ENCODE measurements at regions not wholly inside any gene's neighbourhood (a gene's known extent, or its start where the extent isn't known, plus 50 kb on each side); places are given as distances from the start of the nearest gene placed in this dataset.

DNA sequence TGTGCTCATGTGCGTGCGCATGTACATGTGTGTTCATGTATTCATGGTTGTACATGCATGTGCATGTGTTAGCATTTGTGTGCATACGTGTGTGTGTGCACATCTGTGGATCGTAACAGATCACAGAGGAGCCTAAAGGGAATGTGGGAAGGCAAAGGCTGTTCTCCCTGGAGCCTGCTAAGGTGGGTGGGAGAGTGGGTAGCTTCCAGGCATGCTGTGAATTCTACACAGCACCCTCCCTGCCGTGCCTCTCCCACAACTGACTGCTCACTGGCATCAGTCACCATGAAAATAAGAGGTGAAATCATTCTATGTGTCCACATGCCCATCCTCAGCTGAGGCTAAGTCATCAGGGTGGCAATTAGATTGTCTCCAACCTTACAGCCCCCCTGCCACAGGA is 600.9 kb downstream of the MID1IP1 start:
- H3K36me3 ChIP-seq (ENCODE audit: control insufficient read depth in 4 of 4, insufficient read depth in 3 of 4, low read depth in 1 of 4, low read length in 3 of 4), result no peaks in the 10 kb centered on the region
- H3K4me1 ChIP-seq (ENCODE audit: control insufficient read depth in 4 of 4, insufficient read depth in 4 of 4, low read length in 3 of 4), result peaks cover 0 to 6% (median 0%) of the 10 kb centered on the region in 4 donors
- no peaks in the 10 kb centered on the region for H3K9me3 ChIP-seq (ENCODE audit: control insufficient read depth in 4 of 4, low read length in 3 of 4)
- H3K9ac ChIP-seq (ENCODE audit: low read depth in 1 of 2, low read length in 2 of 2), result no peak overlapping the region
- TF ChIP-seq, protein P1, sequence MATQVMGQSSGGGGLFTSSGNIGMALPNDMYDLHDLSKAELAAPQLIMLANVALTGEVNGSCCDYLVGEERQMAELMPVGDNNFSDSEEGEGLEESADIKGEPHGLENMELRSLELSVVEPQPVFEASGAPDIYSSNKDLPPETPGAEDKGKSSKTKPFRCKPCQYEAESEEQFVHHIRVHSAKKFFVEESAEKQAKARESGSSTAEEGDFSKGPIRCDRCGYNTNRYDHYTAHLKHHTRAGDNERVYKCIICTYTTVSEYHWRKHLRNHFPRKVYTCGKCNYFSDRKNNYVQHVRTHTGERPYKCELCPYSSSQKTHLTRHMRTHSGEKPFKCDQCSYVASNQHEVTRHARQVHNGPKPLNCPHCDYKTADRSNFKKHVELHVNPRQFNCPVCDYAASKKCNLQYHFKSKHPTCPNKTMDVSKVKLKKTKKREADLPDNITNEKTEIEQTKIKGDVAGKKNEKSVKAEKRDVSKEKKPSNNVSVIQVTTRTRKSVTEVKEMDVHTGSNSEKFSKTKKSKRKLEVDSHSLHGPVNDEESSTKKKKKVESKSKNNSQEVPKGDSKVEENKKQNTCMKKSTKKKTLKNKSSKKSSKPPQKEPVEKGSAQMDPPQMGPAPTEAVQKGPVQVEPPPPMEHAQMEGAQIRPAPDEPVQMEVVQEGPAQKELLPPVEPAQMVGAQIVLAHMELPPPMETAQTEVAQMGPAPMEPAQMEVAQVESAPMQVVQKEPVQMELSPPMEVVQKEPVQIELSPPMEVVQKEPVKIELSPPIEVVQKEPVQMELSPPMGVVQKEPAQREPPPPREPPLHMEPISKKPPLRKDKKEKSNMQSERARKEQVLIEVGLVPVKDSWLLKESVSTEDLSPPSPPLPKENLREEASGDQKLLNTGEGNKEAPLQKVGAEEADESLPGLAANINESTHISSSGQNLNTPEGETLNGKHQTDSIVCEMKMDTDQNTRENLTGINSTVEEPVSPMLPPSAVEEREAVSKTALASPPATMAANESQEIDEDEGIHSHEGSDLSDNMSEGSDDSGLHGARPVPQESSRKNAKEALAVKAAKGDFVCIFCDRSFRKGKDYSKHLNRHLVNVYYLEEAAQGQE (IDR thresholded peaks at IDR 0.05), result no peak
- TF ChIP-seq, protein P2, sequence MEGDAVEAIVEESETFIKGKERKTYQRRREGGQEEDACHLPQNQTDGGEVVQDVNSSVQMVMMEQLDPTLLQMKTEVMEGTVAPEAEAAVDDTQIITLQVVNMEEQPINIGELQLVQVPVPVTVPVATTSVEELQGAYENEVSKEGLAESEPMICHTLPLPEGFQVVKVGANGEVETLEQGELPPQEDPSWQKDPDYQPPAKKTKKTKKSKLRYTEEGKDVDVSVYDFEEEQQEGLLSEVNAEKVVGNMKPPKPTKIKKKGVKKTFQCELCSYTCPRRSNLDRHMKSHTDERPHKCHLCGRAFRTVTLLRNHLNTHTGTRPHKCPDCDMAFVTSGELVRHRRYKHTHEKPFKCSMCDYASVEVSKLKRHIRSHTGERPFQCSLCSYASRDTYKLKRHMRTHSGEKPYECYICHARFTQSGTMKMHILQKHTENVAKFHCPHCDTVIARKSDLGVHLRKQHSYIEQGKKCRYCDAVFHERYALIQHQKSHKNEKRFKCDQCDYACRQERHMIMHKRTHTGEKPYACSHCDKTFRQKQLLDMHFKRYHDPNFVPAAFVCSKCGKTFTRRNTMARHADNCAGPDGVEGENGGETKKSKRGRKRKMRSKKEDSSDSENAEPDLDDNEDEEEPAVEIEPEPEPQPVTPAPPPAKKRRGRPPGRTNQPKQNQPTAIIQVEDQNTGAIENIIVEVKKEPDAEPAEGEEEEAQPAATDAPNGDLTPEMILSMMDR (IDR thresholded peaks at IDR 0.05; ENCODE audit: low read depth, low read length, missing input control), result no peak
- H3K4me3 ChIP-seq (ENCODE audit: low read depth in 1 of 3, low read length in 3 of 3), result no peak overlapping the region
- no peaks in the 10 kb centered on the region for H3K27me3 ChIP-seq (ENCODE audit: control insufficient read depth in 4 of 4, insufficient read depth in 4 of 4, low read length in 3 of 4)
- DNase-seq (ENCODE audit: low spot score), result no peak
- H3K27ac ChIP-seq (ENCODE audit: low read depth in 1 of 2, low read length in 2 of 2), result no peak overlapping the region
- 98% methylated on average over 5 of the region's 5 CpGs for WGBS

DNA sequence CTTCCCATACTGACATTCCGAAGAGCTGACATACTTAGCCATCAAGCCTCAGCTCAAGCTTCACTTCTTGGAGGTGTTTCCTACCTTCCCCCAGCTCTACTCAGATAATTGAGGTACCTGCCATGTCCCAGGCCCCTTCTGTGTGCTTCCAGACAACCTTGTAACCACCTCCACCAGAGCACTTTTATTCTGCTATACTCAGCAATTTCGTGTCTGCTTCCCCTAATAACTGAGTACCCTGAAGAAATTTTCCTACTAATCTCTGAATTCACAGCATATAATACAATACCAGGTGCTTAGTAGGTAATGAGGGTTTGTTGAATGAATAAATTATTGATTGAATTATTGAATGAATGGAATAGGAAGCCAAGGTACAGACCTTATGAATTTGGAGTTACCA is 605.5 kb downstream of the MID1IP1 start:
- WGBS, result 87% methylated on average over 2 of the region's 2 CpGs
- Histone ChIP-seq H3K9ac (ENCODE audit: low read depth in 1 of 2, low read length in 2 of 2) (no peak overlapping the region), H3K9me3 (ENCODE audit: control insufficient read depth in 4 of 4, low read length in 3 of 4) (no peaks in the 10 kb centered on the region), H3K4me1 (ENCODE audit: control insufficient read depth in 4 of 4, insufficient read depth in 4 of 4, low read length in 3 of 4) (no peaks in the 10 kb centered on the region), H3K27ac (ENCODE audit: low read depth in 1 of 2, low read length in 2 of 2) (no peak overlapping the region), H3K27me3 (ENCODE audit: control insufficient read depth in 4 of 4, insufficient read depth in 4 of 4, low read length in 3 of 4) (no peaks in the 10 kb centered on the region), H3K36me3 (ENCODE audit: control insufficient read depth in 4 of 4, insufficient read depth in 3 of 4, low read depth in 1 of 4, low read length in 3 of 4) (no peaks in the 10 kb centered on the region), H3K4me3 (ENCODE audit: low read depth in 1 of 3, low read length in 3 of 3) (no peak overlapping the region)
- DNase-seq (ENCODE audit: low spot score), result no peak
- TF ChIP-seq NR2F2 (IDR thresholded peaks at IDR 0.05) (no peak), GABPA (IDR thresholded peaks at IDR 0.05 in 1 of 2, conservative IDR thresholded peaks at IDR 0.05 in 1 of 2) (no peak), JUND (IDR thresholded peaks at IDR 0.05) (no peak), HNF4A (conservative IDR thresholded peaks at IDR 0.05) (no peak)
- TF ChIP-seq, protein P3, sequence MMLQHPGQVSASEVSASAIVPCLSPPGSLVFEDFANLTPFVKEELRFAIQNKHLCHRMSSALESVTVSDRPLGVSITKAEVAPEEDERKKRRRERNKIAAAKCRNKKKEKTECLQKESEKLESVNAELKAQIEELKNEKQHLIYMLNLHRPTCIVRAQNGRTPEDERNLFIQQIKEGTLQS (IDR thresholded peaks at IDR 0.05), result no peak
- TF ChIP-seq, protein P2 (IDR thresholded peaks at IDR 0.05; ENCODE audit: low read depth, low read length, missing input control), result no peak

DNA sequence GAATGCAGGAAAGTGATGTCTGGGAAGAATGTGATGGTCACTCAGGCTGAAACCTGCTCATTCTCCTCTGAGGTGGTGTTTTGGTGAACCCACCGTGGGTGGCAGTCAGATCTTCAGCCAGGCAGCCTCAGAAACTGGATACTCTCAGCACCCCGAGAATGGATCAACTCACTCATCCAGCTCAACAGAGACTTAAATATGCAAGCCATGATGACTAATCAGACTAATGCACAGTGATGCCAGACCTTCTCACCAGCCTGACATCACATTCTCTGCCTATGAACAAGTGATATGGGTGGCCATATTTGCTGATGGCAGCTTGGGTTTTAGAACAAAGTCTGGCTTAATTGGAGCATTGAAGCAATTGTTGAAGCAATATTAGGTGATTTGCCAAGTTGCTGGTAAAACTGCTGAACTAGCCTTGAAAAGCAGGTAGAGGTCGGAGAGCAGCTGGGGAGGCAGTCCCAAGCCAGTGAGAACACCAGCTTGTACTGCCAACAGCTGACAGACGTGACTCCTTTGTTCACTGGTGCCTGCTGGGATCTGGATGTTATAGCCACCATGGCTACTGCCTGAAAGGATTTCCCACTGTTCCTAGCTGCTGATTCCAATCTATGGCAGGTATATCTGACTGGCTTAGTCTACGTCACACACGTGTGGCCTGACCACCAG is 608.1 kb downstream of the MID1IP1 start:
- WGBS, result 79% methylated on average over 6 of the region's 6 CpGs
- TF ChIP-seq GABPA (IDR thresholded peaks at IDR 0.05 in 1 of 2, conservative IDR thresholded peaks at IDR 0.05 in 1 of 2) (no peak), RAD21 (IDR thresholded peaks at IDR 0.05) (no peak), YY1 (IDR thresholded peaks at IDR 0.05) (no peak), SP1 (IDR thresholded peaks at IDR 0.05) (no peak), EGR1 (IDR thresholded peaks at IDR 0.05; ENCODE audit: low read depth in 2 of 2) (no peak), HNF4G (IDR thresholded peaks at IDR 0.05) (no peak), NR2F2 (IDR thresholded peaks at IDR 0.05) (no peak), TAF1 (conservative IDR thresholded peaks at IDR 0.05) (no peak), RXRA (IDR thresholded peaks at IDR 0.05) (no peak), FOXA1 (IDR thresholded peaks at IDR 0.05) (no peak)
- TF ChIP-seq, protein P1 (IDR thresholded peaks at IDR 0.05), result no peak
- no peak overlapping the region for H3K4me3 ChIP-seq (ENCODE audit: low read depth in 1 of 3, low read length in 3 of 3)
- H3K27ac ChIP-seq (ENCODE audit: low read depth in 1 of 2, low read length in 2 of 2), result no peak overlapping the region
- H3K27me3 ChIP-seq (ENCODE audit: control insufficient read depth in 4 of 4, insufficient read depth in 4 of 4, low read length in 3 of 4), result no peaks in the 10 kb centered on the region
- no peaks in the 10 kb centered on the region for H3K36me3 ChIP-seq (ENCODE audit: control insufficient read depth in 4 of 4, insufficient read depth in 3 of 4, low read depth in 1 of 4, low read length in 3 of 4)
- H3K4me1 ChIP-seq (ENCODE audit: control insufficient read depth in 4 of 4, insufficient read depth in 4 of 4, low read length in 3 of 4), result no peaks in the 10 kb centered on the region
- no peaks in the 10 kb centered on the region for H3K9me3 ChIP-seq (ENCODE audit: control insufficient read depth in 4 of 4, low read length in 3 of 4)
- no peak for DNase-seq (ENCODE audit: low spot score)
- H3K9ac ChIP-seq (ENCODE audit: low read depth in 1 of 2, low read length in 2 of 2), result no peak overlapping the region
